Brain microvascular endothelial cell (primary cell): ENCODE measurements at regions not wholly inside any gene's neighbourhood (a gene's known extent, or its start where the extent isn't known, plus 50 kb on each side); places are given as distances from the start of the nearest gene placed in this dataset.

Experiments
- DNase-seq: peaks from one replicate; pipeline ENCODE4 v3.0.0-alpha.2; 2020
- H3K27ac ChIP-seq: fragments of 250-450 bp; sonication (Bioruptor Pico); 2 replicates; pipeline ENCODE4 v1.5.1; 2020; ENCODE audit warnings: mild to moderate bottlenecking, moderate library complexity
- H3K27me3 ChIP-seq: fragments of 250-450 bp; sonication (Bioruptor Pico); replicated peaks from 2 replicates; pipeline ENCODE4 v1.5.1; 2020; ENCODE audit warnings: mild to moderate bottlenecking
- H3K36me3 ChIP-seq: fragments of 250-450 bp; sonication (Bioruptor Pico); replicated peaks from 2 replicates; pipeline ENCODE4 v1.5.1; 2020; ENCODE audit warnings: mild to moderate bottlenecking
- H3K4me3 ChIP-seq: 2 replicates; pipeline ENCODE4 v1.5.1; 2011; ENCODE audit warnings: low read depth, mild to moderate bottlenecking, control low read depth, low read length, moderate library complexity
- in situ Hi-C: cut with HindIII; loops from 2 replicates; pipeline ENCODE4 v1.10.0; 2017; ENCODE audit warnings: low sequenced_read_pairs, low pct_ligation_motif_present
- TF ChIP-seq, protein P1 (sequence below): IDR thresholded peaks from 2 replicates; pipeline ENCODE4 v1.5.1; 2011; ENCODE audit warnings: low read depth, mild to moderate bottlenecking, moderate library complexity, low read length, control low read depth, inconsistent platforms; ENCODE audit errors: missing control alignments

DNA sequence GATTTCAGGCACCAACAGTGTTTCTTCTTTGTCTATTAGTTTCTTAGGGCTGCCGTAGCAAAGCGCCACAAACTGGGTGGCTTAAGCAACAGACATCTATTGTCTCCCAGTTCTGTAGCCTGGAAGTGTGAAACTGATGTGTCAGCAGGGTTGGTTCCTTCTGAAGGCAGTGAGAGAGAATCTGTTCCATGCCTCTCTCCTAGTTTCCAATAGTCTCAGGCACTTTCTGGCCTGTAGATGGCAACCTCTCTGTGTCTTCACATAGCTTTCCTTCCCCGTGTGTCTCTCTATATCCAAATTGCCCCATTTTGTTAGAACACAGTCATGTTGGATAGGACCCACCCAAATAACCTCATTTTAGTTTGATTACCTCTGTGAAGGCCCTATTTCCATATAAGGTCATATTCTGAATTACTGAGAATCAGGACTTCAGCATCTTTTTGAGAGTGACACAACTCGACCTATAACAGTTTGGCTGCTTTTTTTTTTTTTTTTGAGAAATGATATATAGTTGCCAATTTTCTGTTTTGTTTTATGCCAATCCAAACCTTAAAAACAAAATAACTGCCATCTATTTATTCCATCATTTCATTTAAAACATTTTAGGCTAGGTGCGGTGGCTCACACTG lies 108.2 kb downstream of the SLC36A4 start:
- DNase-seq, result peak; percentile 60
- no peak overlapping the region for H3K4me3 ChIP-seq
- TF ChIP-seq, protein P1, sequence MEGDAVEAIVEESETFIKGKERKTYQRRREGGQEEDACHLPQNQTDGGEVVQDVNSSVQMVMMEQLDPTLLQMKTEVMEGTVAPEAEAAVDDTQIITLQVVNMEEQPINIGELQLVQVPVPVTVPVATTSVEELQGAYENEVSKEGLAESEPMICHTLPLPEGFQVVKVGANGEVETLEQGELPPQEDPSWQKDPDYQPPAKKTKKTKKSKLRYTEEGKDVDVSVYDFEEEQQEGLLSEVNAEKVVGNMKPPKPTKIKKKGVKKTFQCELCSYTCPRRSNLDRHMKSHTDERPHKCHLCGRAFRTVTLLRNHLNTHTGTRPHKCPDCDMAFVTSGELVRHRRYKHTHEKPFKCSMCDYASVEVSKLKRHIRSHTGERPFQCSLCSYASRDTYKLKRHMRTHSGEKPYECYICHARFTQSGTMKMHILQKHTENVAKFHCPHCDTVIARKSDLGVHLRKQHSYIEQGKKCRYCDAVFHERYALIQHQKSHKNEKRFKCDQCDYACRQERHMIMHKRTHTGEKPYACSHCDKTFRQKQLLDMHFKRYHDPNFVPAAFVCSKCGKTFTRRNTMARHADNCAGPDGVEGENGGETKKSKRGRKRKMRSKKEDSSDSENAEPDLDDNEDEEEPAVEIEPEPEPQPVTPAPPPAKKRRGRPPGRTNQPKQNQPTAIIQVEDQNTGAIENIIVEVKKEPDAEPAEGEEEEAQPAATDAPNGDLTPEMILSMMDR, result peak; percentile 76
- H3K27ac ChIP-seq, result no peak overlapping the region
- H3K36me3 ChIP-seq, result no peaks in the 10 kb centered on the region
- H3K27me3 ChIP-seq, result no peaks in the 10 kb centered on the region
- in situ Hi-C loops, result no loop called here
